ENCODE measurements at regions not wholly inside any gene's neighbourhood (a gene's known extent, or its start where the extent isn't known, plus 50 kb on each side); places are given as distances from the start of the nearest gene placed in this dataset.

- TF ChIP-seq HDGF (IDR thresholded peaks at IDR 0.05; ENCODE audit: borderline replicate concordance) (no peak), FOXA1 (IDR thresholded peaks at IDR 0.05) (no peak), ZNF384 (IDR thresholded peaks at IDR 0.05) (no peak), CTBP1 (IDR thresholded peaks at IDR 0.05; ENCODE audit: borderline replicate concordance) (no peak), FOXK2 (IDR thresholded peaks at IDR 0.05) (no peak), FOXM1 (IDR thresholded peaks at IDR 0.05; ENCODE audit: borderline replicate concordance) (no peak), SUZ12 (IDR thresholded peaks at IDR 0.05) (no peak), PKNOX1 (IDR thresholded peaks at IDR 0.05) (no peak), BHLHE40 (IDR thresholded peaks at IDR 0.05; ENCODE audit: borderline replicate concordance) (no peak), SP1 (IDR thresholded peaks at IDR 0.05) (no peak), ELF4 (IDR thresholded peaks at IDR 0.05) (no peak), TARDBP (IDR thresholded peaks at IDR 0.05) (no peak), LEF1 (IDR thresholded peaks at IDR 0.05; ENCODE audit: borderline replicate concordance) (no peak)
- ChIA-PET POLR2A (no interaction called here), CTCF (no interaction called here)
- DNase-seq (ENCODE audit: extremely low spot score), result no peak
Observed at GRCh38 chr10:109105725-109106124, 817.6 kb downstream of the XPNPEP1 start.

GRCh38 chr10:109104806-109105205 is 818.5 kb downstream of the XPNPEP1 start:
- CTCF ChIA-PET, result no interaction called here
- POLR2A ChIA-PET, result no interaction called here
- TF ChIP-seq LEF1 (IDR thresholded peaks at IDR 0.05; ENCODE audit: borderline replicate concordance) (no peak), PKNOX1 (IDR thresholded peaks at IDR 0.05) (no peak), ARNT (IDR thresholded peaks at IDR 0.05) (no peak), CTBP1 (IDR thresholded peaks at IDR 0.05; ENCODE audit: borderline replicate concordance) (no peak), ELF4 (IDR thresholded peaks at IDR 0.05) (no peak), FOXK2 (IDR thresholded peaks at IDR 0.05) (no peak)
- no peak for DNase-seq (ENCODE audit: extremely low spot score)

GRCh38 chr10:109103278-109103677 is 820.0 kb downstream of the XPNPEP1 start:
- no peak for DNase-seq (ENCODE audit: extremely low spot score)
- ChIA-PET CTCF (no interaction called here), POLR2A (no interaction called here)
- no peak for TF ChIP-seq LEF1 (IDR thresholded peaks at IDR 0.05; ENCODE audit: borderline replicate concordance)
- no peak for TF ChIP-seq NFRKB (IDR thresholded peaks at IDR 0.05)
- TF ChIP-seq SP1 (IDR thresholded peaks at IDR 0.05), result no peak
- TF ChIP-seq FOXM1 (IDR thresholded peaks at IDR 0.05; ENCODE audit: borderline replicate concordance), result no peak
- TF ChIP-seq ARNT (IDR thresholded peaks at IDR 0.05), result no peak
- no peak for TF ChIP-seq L3MBTL2 (conservative IDR thresholded peaks at IDR 0.05)
- TF ChIP-seq FOXK2 (IDR thresholded peaks at IDR 0.05), result no peak
- TF ChIP-seq SUZ12 (IDR thresholded peaks at IDR 0.05), result no peak
- TF ChIP-seq CTBP1 (IDR thresholded peaks at IDR 0.05; ENCODE audit: borderline replicate concordance), result no peak
- TF ChIP-seq BHLHE40 (IDR thresholded peaks at IDR 0.05; ENCODE audit: borderline replicate concordance), result no peak
- no peak for TF ChIP-seq TARDBP (IDR thresholded peaks at IDR 0.05)
- no peak for TF ChIP-seq PKNOX1 (IDR thresholded peaks at IDR 0.05)
- TF ChIP-seq ELF4 (IDR thresholded peaks at IDR 0.05), result no peak
- no peak for TF ChIP-seq FOXA1 (IDR thresholded peaks at IDR 0.05)
- no peak for TF ChIP-seq HDGF (IDR thresholded peaks at IDR 0.05; ENCODE audit: borderline replicate concordance)

- ChIA-PET CTCF (no interaction called here), POLR2A (no interaction called here)
- DNase-seq (ENCODE audit: extremely low spot score), result no peak
- TF ChIP-seq FOXA1 (IDR thresholded peaks at IDR 0.05) (no peak), BHLHE40 (IDR thresholded peaks at IDR 0.05; ENCODE audit: borderline replicate concordance) (no peak), L3MBTL2 (conservative IDR thresholded peaks at IDR 0.05) (no peak), HDGF (IDR thresholded peaks at IDR 0.05; ENCODE audit: borderline replicate concordance) (no peak), ZNF384 (IDR thresholded peaks at IDR 0.05) (no peak), SUZ12 (IDR thresholded peaks at IDR 0.05) (no peak), ELF4 (IDR thresholded peaks at IDR 0.05) (no peak), TARDBP (IDR thresholded peaks at IDR 0.05) (no peak), LEF1 (IDR thresholded peaks at IDR 0.05; ENCODE audit: borderline replicate concordance) (no peak), CTBP1 (IDR thresholded peaks at IDR 0.05; ENCODE audit: borderline replicate concordance) (no peak), FOXK2 (IDR thresholded peaks at IDR 0.05) (no peak), PKNOX1 (IDR thresholded peaks at IDR 0.05) (no peak), NFRKB (IDR thresholded peaks at IDR 0.05) (no peak), FOXM1 (IDR thresholded peaks at IDR 0.05; ENCODE audit: borderline replicate concordance) (no peak), SP1 (IDR thresholded peaks at IDR 0.05) (no peak), ARNT (IDR thresholded peaks at IDR 0.05) (no peak)
Observed at GRCh38 chr10:109089779-109090178, 833.5 kb downstream of the XPNPEP1 start.

- TF ChIP-seq CTBP1 (IDR thresholded peaks at IDR 0.05; ENCODE audit: borderline replicate concordance), result no peak
- no peak for TF ChIP-seq BHLHE40 (IDR thresholded peaks at IDR 0.05; ENCODE audit: borderline replicate concordance)
- no peak for TF ChIP-seq FOXM1 (IDR thresholded peaks at IDR 0.05; ENCODE audit: borderline replicate concordance)
- ChIA-PET CTCF (no interaction called here), POLR2A (no interaction called here)
- no peak for DNase-seq (ENCODE audit: extremely low spot score)
Observed at GRCh38 chr10:109071539-109071938, 851.8 kb downstream of the XPNPEP1 start.

GRCh38 chr10:109070492-109070891 is 852.8 kb downstream of the XPNPEP1 start:
- POLR2A ChIA-PET, result no interaction called here
- TF ChIP-seq HDGF (IDR thresholded peaks at IDR 0.05; ENCODE audit: borderline replicate concordance) (no peak), FOXA1 (IDR thresholded peaks at IDR 0.05) (no peak), L3MBTL2 (conservative IDR thresholded peaks at IDR 0.05) (no peak), NFRKB (IDR thresholded peaks at IDR 0.05) (no peak), ARNT (IDR thresholded peaks at IDR 0.05) (no peak), FOXK2 (IDR thresholded peaks at IDR 0.05) (no peak)
- no peak for DNase-seq (ENCODE audit: extremely low spot score)
- CTCF ChIA-PET, result no interaction called here

Data from HEK293T (cell line).